ENCODE measurements at regions not wholly inside any gene's neighbourhood (a gene's known extent, or its start where the extent isn't known, plus 50 kb on each side); places are given as distances from the start of the nearest gene placed in this dataset.

DNA sequence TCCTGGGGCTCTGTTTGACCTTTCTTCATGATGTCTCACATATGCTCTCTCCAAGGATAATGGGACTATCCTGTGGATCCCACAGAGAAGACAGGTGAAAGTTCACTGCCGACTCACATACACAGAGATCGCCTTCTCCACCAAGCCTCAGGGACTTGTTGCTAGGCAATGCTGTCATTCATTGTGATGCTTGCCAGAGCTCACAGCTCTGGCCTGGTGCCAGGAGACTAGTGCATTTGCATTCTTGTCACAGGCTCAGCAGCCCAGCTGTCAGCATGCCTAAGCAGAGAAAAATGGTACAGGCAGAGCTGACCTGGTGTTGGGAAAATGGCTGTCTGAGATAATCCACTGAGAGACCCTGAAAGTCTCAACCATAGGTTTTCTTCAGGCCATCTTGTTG lies 67.9 kb downstream of the RBMY1A1 start:
- Histone ChIP-seq H3K79me2 (ENCODE audit: insufficient read depth, low read length) (no peaks in the 10 kb centered on the region), H3K27ac (ENCODE audit: low read depth in 1 of 2, low read length in 2 of 2) (no peak overlapping the region), H3K4me3 (replicated peaks in 1 of 3; ENCODE audit: low read depth in 2 of 3, low read length in 3 of 3) (no peak overlapping the region), H3K4me2 (replicated peaks; ENCODE audit: extremely low read depth, low read length, poor library complexity, severe bottlenecking) (no peak overlapping the region), H3K36me3 (replicated peaks in 1 of 2; ENCODE audit: control insufficient read depth in 1 of 2, insufficient read depth in 2 of 2, low read length in 2 of 2) (no peaks in the 10 kb centered on the region), H4K20me1 (ENCODE audit: insufficient read depth, low read length) (no peaks in the 10 kb centered on the region), H3K27me3 (ENCODE audit: control insufficient read depth in 2 of 2, insufficient read depth in 2 of 2, low read length in 2 of 2) (no peaks in the 10 kb centered on the region), H3K9ac (ENCODE audit: insufficient read depth, low read length, poor library complexity, severe bottlenecking) (no peak overlapping the region), H3K9me3 (replicated peaks in 1 of 2; ENCODE audit: control insufficient read depth in 1 of 2, insufficient read depth in 1 of 2, low read length in 2 of 2) (no peaks in the 10 kb centered on the region), H2AFZ (ENCODE audit: insufficient read depth, low read depth, low read length, poor library complexity, severe bottlenecking) (no peak overlapping the region), H3K4me1 (ENCODE audit: control insufficient read depth in 1 of 2, insufficient read depth in 2 of 2, low read length in 2 of 2) (no peaks in the 10 kb centered on the region)
- WGBS (ENCODE audit: insufficient coverage), result no CpG with 5 or more reads among the region's 2 CpGs
- Mint-ChIP-seq H3K36me3 (no peaks in the 10 kb centered on the region), H3K4me3 (no peak overlapping the region), H3K9me3 (peaks cover 0 to 2% (median 0%) of the 10 kb centered on the region in 7 donors), H3K4me1 (no peaks in the 10 kb centered on the region), H3K27ac (no peak overlapping the region), H3K27me3 (ENCODE audit: low read depth in 3 of 3) (no peaks in the 10 kb centered on the region)
- no peak for DNase-seq
- intact Hi-C loops (cut with micrococcal nuclease), result no loop called here
- TF ChIP-seq CTCF (IDR thresholded peaks at IDR 0.05), result no peak

GRCh38 chrY:21636137-21636536 lies 101.5 kb downstream of the RBMY1A1 start:
- intact Hi-C loops (cut with micrococcal nuclease), result no loop called here
- Histone ChIP-seq H3K79me2 (ENCODE audit: insufficient read depth, low read length) (no peaks in the 10 kb centered on the region), H3K9me3 (replicated peaks in 1 of 2; ENCODE audit: control insufficient read depth in 1 of 2, insufficient read depth in 1 of 2, low read length in 2 of 2) (no peaks in the 10 kb centered on the region), H3K36me3 (replicated peaks in 1 of 2; ENCODE audit: control insufficient read depth in 1 of 2, insufficient read depth in 2 of 2, low read length in 2 of 2) (no peaks in the 10 kb centered on the region), H3K27ac (ENCODE audit: low read depth in 1 of 2, low read length in 2 of 2) (no peak overlapping the region), H2AFZ (ENCODE audit: insufficient read depth, low read depth, low read length, poor library complexity, severe bottlenecking) (no peak overlapping the region), H3K4me1 (ENCODE audit: control insufficient read depth in 1 of 2, insufficient read depth in 2 of 2, low read length in 2 of 2) (no peaks in the 10 kb centered on the region), H3K4me2 (replicated peaks; ENCODE audit: extremely low read depth, low read length, poor library complexity, severe bottlenecking) (no peak overlapping the region), H4K20me1 (ENCODE audit: insufficient read depth, low read length) (no peaks in the 10 kb centered on the region), H3K9ac (ENCODE audit: insufficient read depth, low read length, poor library complexity, severe bottlenecking) (no peak overlapping the region), H3K4me3 (replicated peaks in 1 of 3; ENCODE audit: low read depth in 2 of 3, low read length in 3 of 3) (no peak overlapping the region), H3K27me3 (ENCODE audit: control insufficient read depth in 2 of 2, insufficient read depth in 2 of 2, low read length in 2 of 2) (no peaks in the 10 kb centered on the region)
- no peak overlapping the region for H3K4me3 Mint-ChIP-seq
- H3K4me1 Mint-ChIP-seq, result no peaks in the 10 kb centered on the region
- no peak for DNase-seq
- no peaks in the 10 kb centered on the region for H3K36me3 Mint-ChIP-seq
- H3K27ac Mint-ChIP-seq, result no peak overlapping the region
- no peak for TF ChIP-seq CTCF (IDR thresholded peaks at IDR 0.05)
- H3K27me3 Mint-ChIP-seq (ENCODE audit: low read depth in 3 of 3), result no peaks in the 10 kb centered on the region
- peaks cover 0 to 9% (median 0%) of the 10 kb centered on the region in 7 donors for H3K9me3 Mint-ChIP-seq
